Raji (cell line): ENCODE measurements at regions not wholly inside any gene's neighbourhood (a gene's known extent, or its start where the extent isn't known, plus 50 kb on each side); places are given as distances from the start of the nearest gene placed in this dataset.

Experiments
- POLR2A ChIP-seq: IDR thresholded peaks from 2 replicates; pipeline ENCODE4 v1.6.1; 2011; ENCODE audit warnings: low read depth, low read length, control low read depth; ENCODE audit not compliant: insufficient read depth

GRCh38 chr3:181932039-181932438, 220.3 kb downstream of the SOX2 start:
- no peak for TF ChIP-seq POLR2A

- no peak for TF ChIP-seq POLR2A
Observed at GRCh38 chr3:181933052-181933618, 221.4 kb downstream of the SOX2 start.

GRCh38 chr3:181935915-181936314, 224.2 kb downstream of the SOX2 start:
- no peak for TF ChIP-seq POLR2A

GRCh38 chr3:181936774-181937173, 225.0 kb downstream of the SOX2 start:
- TF ChIP-seq POLR2A: no peak

- TF ChIP-seq POLR2A: no peak
Observed at GRCh38 chr3:181940703-181941102, 229.0 kb downstream of the SOX2 start.

- TF ChIP-seq POLR2A: no peak
Observed at GRCh38 chr3:181941250-181941649, 229.5 kb downstream of the SOX2 start.

- no peak for TF ChIP-seq POLR2A
Observed at GRCh38 chr3:181943285-181943684, 231.6 kb downstream of the SOX2 start.

GRCh38 chr3:181947606-181948005, 235.9 kb downstream of the SOX2 start:
- no peak for TF ChIP-seq POLR2A

- no peak for TF ChIP-seq POLR2A
Observed at GRCh38 chr3:181948286-181948685, 236.6 kb downstream of the SOX2 start.

GRCh38 chr3:181952221-181952620, 240.5 kb downstream of the SOX2 start:
- TF ChIP-seq POLR2A: no peak

- TF ChIP-seq POLR2A: no peak
Observed at GRCh38 chr3:181952929-181953328, 241.2 kb downstream of the SOX2 start.

GRCh38 chr3:181955566-181955965, 243.8 kb downstream of the SOX2 start:
- no peak for TF ChIP-seq POLR2A

- TF ChIP-seq POLR2A: no peak
Observed at GRCh38 chr3:181956122-181956521, 244.4 kb downstream of the SOX2 start.

- no peak for TF ChIP-seq POLR2A
Observed at GRCh38 chr3:181966393-181966792, 254.7 kb downstream of the SOX2 start.

- no peak for TF ChIP-seq POLR2A
Observed at GRCh38 chr3:181969925-181970324, 258.2 kb downstream of the SOX2 start.

- no peak for TF ChIP-seq POLR2A
Observed at GRCh38 chr3:181971424-181971823, 259.7 kb downstream of the SOX2 start.

- TF ChIP-seq POLR2A: no peak
Observed at GRCh38 chr3:181974198-181974597, 262.5 kb downstream of the SOX2 start.
